ENCODE measurements at regions not wholly inside any gene's neighbourhood (a gene's known extent, or its start where the extent isn't known, plus 50 kb on each side); places are given as distances from the start of the nearest gene placed in this dataset.

GRCh38 chr5:74040811-74041491 lies 415.0 kb downstream of the ARHGEF28 start:
- DNase-seq (ENCODE audit: low read depth, low spot score): no peak
- in situ Hi-C loops (cut with HindIII; ENCODE audit: low sequenced_read_pairs): no loop called here
- no peak for TF ChIP-seq CTCF (IDR thresholded peaks at IDR 0.05; ENCODE audit: low read depth, low read length)
- H3K4me3 ChIP-seq (ENCODE audit: low read depth, low read length): no peak overlapping the region

GRCh38 chr5:74040065-74040551 lies 414.1 kb downstream of the ARHGEF28 start:
- peak; percentile 92 for DNase-seq (ENCODE audit: low read depth, low spot score)
- H3K4me3 ChIP-seq (ENCODE audit: low read depth, low read length): no peak overlapping the region
- TF ChIP-seq CTCF (IDR thresholded peaks at IDR 0.05; ENCODE audit: low read depth, low read length): no peak
- in situ Hi-C loops (cut with HindIII; ENCODE audit: low sequenced_read_pairs): no loop called here

GRCh38 chr5:74037321-74037720 lies 411.3 kb downstream of the ARHGEF28 start:
- TF ChIP-seq CTCF (IDR thresholded peaks at IDR 0.05; ENCODE audit: low read depth, low read length): no peak
- no peak overlapping the region for H3K4me3 ChIP-seq (ENCODE audit: low read depth, low read length)
- DNase-seq (ENCODE audit: low read depth, low spot score): no peak
- in situ Hi-C loops (cut with HindIII; ENCODE audit: low sequenced_read_pairs): no loop called here

- H3K4me3 ChIP-seq (ENCODE audit: low read depth, low read length): no peak overlapping the region
- DNase-seq (ENCODE audit: low read depth, low spot score): peak; percentile 77
- in situ Hi-C loops (cut with HindIII; ENCODE audit: low sequenced_read_pairs): no loop called here
- TF ChIP-seq CTCF (IDR thresholded peaks at IDR 0.05; ENCODE audit: low read depth, low read length): peak; percentile 58
These were observed 409.5 kb downstream of the ARHGEF28 start for GRCh38 chr5:74035521-74035937.

- no peak overlapping the region for H3K4me3 ChIP-seq (ENCODE audit: low read depth, low read length)
- TF ChIP-seq CTCF (IDR thresholded peaks at IDR 0.05; ENCODE audit: low read depth, low read length): no peak
- peak; percentile 73 for DNase-seq (ENCODE audit: low read depth, low spot score)
- in situ Hi-C loops (cut with HindIII; ENCODE audit: low sequenced_read_pairs): no loop called here
These were observed 408.7 kb downstream of the ARHGEF28 start for GRCh38 chr5:74034733-74035132.

GRCh38 chr5:74032617-74033016 lies 406.6 kb downstream of the ARHGEF28 start:
- DNase-seq (ENCODE audit: low read depth, low spot score): no peak

More at GRCh38 chr5:74032617-74033016, 406.6 kb downstream of the ARHGEF28 start:
- in situ Hi-C loops (cut with HindIII; ENCODE audit: low sequenced_read_pairs): no loop called here
- H3K4me3 ChIP-seq (ENCODE audit: low read depth, low read length): no peak overlapping the region
- TF ChIP-seq CTCF (IDR thresholded peaks at IDR 0.05; ENCODE audit: low read depth, low read length): no peak

All from astrocyte of the spinal cord (primary cell).